GM12865 (cell line): ENCODE measurements at regions not wholly inside any gene's neighbourhood (a gene's known extent, or its start where the extent isn't known, plus 50 kb on each side); places are given as distances from the start of the nearest gene placed in this dataset.

Experiments
- DNase-seq: peaks from one replicate; pipeline ENCODE4 v3.0.0; 2010; ENCODE audit warnings: low read depth
- H3K4me3 ChIP-seq: 2 replicates; pipeline ENCODE4 v1.5.1; 2011; ENCODE audit warnings: mild to moderate bottlenecking, low read depth, low read length, control low read depth
- TF ChIP-seq, protein P1 (sequence below): IDR thresholded peaks from 2 replicates; pipeline ENCODE4 v1.5.1; 2011; ENCODE audit warnings: low read length, control low read depth, low read depth, inconsistent platforms; ENCODE audit not compliant: insufficient read depth; ENCODE audit errors: missing control alignments

DNA sequence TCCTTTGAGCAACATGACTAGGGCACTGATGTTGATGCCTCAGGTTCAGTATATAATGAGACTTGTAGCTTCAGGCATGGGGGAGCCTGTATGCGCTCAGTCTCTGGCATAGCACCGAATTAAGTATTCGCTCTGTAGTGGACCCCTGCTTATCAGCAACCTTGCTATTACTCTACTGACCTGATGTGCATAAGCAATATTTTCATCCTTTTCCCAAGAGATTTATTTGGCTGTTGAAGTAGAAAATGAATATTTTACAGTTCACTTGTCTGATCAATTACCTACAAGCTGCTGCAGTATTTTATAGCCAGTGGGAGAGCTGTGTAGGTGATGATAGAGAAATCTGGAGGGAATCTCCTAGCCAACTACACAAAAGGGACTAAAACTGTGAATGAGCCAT, 781.6 kb upstream of the PHF14 start:
- TF ChIP-seq, protein P1, sequence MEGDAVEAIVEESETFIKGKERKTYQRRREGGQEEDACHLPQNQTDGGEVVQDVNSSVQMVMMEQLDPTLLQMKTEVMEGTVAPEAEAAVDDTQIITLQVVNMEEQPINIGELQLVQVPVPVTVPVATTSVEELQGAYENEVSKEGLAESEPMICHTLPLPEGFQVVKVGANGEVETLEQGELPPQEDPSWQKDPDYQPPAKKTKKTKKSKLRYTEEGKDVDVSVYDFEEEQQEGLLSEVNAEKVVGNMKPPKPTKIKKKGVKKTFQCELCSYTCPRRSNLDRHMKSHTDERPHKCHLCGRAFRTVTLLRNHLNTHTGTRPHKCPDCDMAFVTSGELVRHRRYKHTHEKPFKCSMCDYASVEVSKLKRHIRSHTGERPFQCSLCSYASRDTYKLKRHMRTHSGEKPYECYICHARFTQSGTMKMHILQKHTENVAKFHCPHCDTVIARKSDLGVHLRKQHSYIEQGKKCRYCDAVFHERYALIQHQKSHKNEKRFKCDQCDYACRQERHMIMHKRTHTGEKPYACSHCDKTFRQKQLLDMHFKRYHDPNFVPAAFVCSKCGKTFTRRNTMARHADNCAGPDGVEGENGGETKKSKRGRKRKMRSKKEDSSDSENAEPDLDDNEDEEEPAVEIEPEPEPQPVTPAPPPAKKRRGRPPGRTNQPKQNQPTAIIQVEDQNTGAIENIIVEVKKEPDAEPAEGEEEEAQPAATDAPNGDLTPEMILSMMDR: no peak
- no peak for DNase-seq
- H3K4me3 ChIP-seq: no peak overlapping the region

DNA sequence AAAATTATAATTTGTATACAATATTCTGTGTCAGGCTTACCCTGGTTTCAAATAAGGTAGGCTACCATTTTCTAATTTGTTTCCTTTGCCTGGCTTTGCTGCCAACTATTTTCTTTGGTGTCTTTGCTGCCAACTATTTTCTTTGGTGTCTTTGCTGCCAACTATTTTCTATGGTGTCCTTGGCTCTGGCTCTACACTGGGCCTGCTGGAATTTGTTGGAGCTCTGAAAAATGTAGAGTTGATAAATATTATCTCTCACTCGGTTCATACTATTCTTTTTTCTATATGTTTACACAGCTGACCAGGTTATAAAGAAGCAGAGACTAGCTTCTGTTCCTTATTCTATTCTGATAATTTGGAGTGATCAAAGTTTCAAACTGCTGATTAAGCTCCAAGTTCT, 768.0 kb upstream of the PHF14 start:
- TF ChIP-seq, protein P1: no peak
- no peak for DNase-seq

GRCh38 chr7:10210000-10210399, 763.7 kb upstream of the PHF14 start:
- no peak overlapping the region for H3K4me3 ChIP-seq
- TF ChIP-seq, protein P1: no peak
- no peak for DNase-seq

More for the DNA sequence above, 768.0 kb upstream of the PHF14 start:
- no peak overlapping the region for H3K4me3 ChIP-seq

GRCh38 chr7:10211016-10211415, 762.7 kb upstream of the PHF14 start:
- DNase-seq: no peak

GRCh38 chr7:10211861-10212260, 761.8 kb upstream of the PHF14 start:
- TF ChIP-seq, protein P1: no peak
- DNase-seq: no peak
- H3K4me3 ChIP-seq: no peak overlapping the region

More at GRCh38 chr7:10211016-10211415, 762.7 kb upstream of the PHF14 start:
- H3K4me3 ChIP-seq: no peak overlapping the region
- TF ChIP-seq, protein P1: no peak

DNA sequence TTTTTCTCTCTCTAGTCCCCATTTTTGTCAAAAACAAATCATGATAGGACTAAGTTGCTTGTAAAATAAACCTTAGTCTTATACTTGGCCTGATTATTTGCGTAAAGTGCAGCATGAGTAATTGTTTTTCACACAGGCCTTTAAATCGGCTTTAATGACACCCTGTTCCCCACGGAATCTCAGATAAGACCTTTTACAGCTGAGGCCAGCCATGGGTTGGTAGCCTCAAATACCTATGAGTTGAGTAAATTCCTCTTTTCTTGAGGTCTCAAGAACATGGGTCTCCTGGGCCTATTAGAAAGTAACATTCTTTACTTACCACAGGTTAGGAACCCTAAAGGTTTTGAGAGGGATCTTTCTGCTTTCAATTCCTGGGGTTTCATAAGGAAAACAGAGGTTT, 761.0 kb upstream of the PHF14 start:
- no peak for DNase-seq

DNA sequence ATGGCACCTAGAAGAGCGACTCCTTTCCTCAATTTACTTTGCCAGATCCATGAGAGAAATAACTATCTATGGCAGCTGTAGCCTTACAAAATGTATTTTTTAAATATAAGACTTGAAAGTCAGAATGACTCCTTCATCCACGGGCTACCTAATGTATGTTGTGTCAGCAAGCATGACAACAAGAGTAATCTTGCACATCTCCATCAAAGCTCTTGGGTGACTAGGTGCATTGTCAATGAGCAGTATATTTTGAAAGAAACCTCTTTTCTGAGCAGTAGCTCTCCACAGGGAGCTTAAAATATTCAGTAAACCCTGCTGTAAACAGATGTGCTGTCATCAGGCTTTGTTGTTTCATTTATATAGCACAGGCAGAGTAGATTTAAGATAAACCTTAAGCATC, 757.2 kb upstream of the PHF14 start:
- DNase-seq: no peak
- no peak overlapping the region for H3K4me3 ChIP-seq
- TF ChIP-seq, protein P1: no peak

More for the DNA sequence above, 761.0 kb upstream of the PHF14 start:
- TF ChIP-seq, protein P1: no peak
- H3K4me3 ChIP-seq: no peak overlapping the region
